HCT116 (cell line): ENCODE measurements at regions not wholly inside any gene's neighbourhood (a gene's known extent, or its start where the extent isn't known, plus 50 kb on each side); places are given as distances from the start of the nearest gene placed in this dataset.

Experiments used
- ELF1 ChIP-seq: IDR thresholded peaks from 2 replicates; pipeline ENCODE4 v1.6.1; 2012; ENCODE audit warnings: low read depth, borderline replicate concordance
- EZH2 ChIP-seq: fragments of 200-600 bp; sonication (generic); IDR thresholded peaks from 2 replicates; pipeline ENCODE4 v1.6.1; 2017; ENCODE audit warnings: antibody characterized with exemption, mixed run types
- EZH2phosphoT487 ChIP-seq: fragments of 200-600 bp; IDR thresholded peaks from 2 replicates; pipeline ENCODE4 v1.6.1; 2018; ENCODE audit warnings: antibody characterized with exemption, borderline replicate concordance
- FOSL1 ChIP-seq: IDR thresholded peaks from 2 replicates; pipeline ENCODE4 v1.6.1; 2012; ENCODE audit warnings: low read depth
- POLR2A ChIP-seq: IDR thresholded peaks from 2 replicates; pipeline ENCODE4 v1.7.0; 2011; ENCODE audit warnings: borderline replicate concordance; ENCODE audit not compliant: insufficient read depth, insufficient read length; ENCODE audit errors: extremely low read depth
- POLR2AphosphoS5 ChIP-seq: IDR thresholded peaks from 2 replicates; pipeline ENCODE4 v1.6.1; 2011; ENCODE audit warnings: mild to moderate bottlenecking, low read depth, low read length, moderate library complexity
- RAD21 ChIP-seq: IDR thresholded peaks from 2 replicates; pipeline ENCODE4 v1.6.1; 2012; ENCODE audit warnings: low read depth, mild to moderate bottlenecking
- SIN3A ChIP-seq: IDR thresholded peaks from 2 replicates; pipeline ENCODE4 v1.6.1; 2012; ENCODE audit warnings: low read depth
- SP1 ChIP-seq: IDR thresholded peaks from 2 replicates; pipeline ENCODE4 v1.6.1; 2012; ENCODE audit warnings: low read depth
- YY1 ChIP-seq: IDR thresholded peaks from 2 replicates; pipeline ENCODE4 v1.6.1; 2011; ENCODE audit warnings: low read length, low read depth, moderate library complexity, mild to moderate bottlenecking; ENCODE audit not compliant: insufficient replicate concordance; ENCODE audit errors: extremely low read depth
- ZNF274 ChIP-seq: fragments of 200-500 bp; sonication (Bioruptor generic); IDR thresholded peaks from 2 replicates; pipeline ENCODE4 v1.6.1; 2014; ENCODE audit warnings: mild to moderate bottlenecking, low read depth, low read length, inconsistent platforms
- TF ChIP-seq, protein P1 (sequence below), 3 experiments: fragments of 200-600 bp in 1 of 3; sonication (generic) in 1 of 3; IDR thresholded peaks in 2 of 3; conservative IDR thresholded peaks in 1 of 3; 2 replicates each; pipeline ENCODE4 v1.5.1; 2012 to 2017; ENCODE audit warnings: low read depth in 2 of 3, low read length in 2 of 3, antibody characterized with exemption in 1 of 3, borderline replicate concordance in 1 of 3, control low read depth in 1 of 3, mild to moderate bottlenecking in 1 of 3, mixed read lengths in 1 of 3, mixed run types in 1 of 3, moderate library complexity in 1 of 3; ENCODE audit not compliant: insufficient read depth in 1 of 3
- TF ChIP-seq, protein P2 (sequence below): IDR thresholded peaks from 2 replicates; pipeline ENCODE4 v1.6.1; 2011; ENCODE audit warnings: mild to moderate bottlenecking, low read length, moderate library complexity; ENCODE audit not compliant: insufficient replicate concordance; ENCODE audit errors: extremely low read depth
- TF ChIP-seq, protein P3 (sequence below): IDR thresholded peaks from 2 replicates; pipeline ENCODE4 v1.6.1; 2012

DNA sequence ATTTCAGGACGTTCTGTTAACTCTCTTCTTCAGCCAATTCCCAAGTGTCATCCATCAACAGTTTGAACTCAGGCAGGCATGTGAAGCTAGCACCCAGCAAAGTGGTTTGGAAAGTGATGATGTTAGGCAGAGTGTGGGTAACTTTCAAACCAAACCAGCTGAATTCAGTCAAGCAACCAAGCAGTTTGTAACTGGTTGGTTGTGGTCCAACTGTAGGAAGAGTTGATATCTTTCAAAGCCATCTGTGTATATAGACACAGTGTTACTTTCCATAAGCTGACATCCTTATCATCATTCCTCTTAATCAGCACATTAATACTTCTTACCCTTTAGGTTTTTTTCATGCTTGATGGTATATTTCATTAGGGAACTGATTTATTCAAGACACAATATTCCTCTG is 72.2 kb upstream of the NUPR2 start:
- TF ChIP-seq, protein P1, sequence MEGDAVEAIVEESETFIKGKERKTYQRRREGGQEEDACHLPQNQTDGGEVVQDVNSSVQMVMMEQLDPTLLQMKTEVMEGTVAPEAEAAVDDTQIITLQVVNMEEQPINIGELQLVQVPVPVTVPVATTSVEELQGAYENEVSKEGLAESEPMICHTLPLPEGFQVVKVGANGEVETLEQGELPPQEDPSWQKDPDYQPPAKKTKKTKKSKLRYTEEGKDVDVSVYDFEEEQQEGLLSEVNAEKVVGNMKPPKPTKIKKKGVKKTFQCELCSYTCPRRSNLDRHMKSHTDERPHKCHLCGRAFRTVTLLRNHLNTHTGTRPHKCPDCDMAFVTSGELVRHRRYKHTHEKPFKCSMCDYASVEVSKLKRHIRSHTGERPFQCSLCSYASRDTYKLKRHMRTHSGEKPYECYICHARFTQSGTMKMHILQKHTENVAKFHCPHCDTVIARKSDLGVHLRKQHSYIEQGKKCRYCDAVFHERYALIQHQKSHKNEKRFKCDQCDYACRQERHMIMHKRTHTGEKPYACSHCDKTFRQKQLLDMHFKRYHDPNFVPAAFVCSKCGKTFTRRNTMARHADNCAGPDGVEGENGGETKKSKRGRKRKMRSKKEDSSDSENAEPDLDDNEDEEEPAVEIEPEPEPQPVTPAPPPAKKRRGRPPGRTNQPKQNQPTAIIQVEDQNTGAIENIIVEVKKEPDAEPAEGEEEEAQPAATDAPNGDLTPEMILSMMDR (IDR thresholded peaks at IDR 0.05 in 2 of 3, conservative IDR thresholded peaks at IDR 0.05 in 1 of 3; ENCODE audit: borderline replicate concordance in 1 of 3, insufficient read depth in 1 of 3, low read depth in 2 of 3, low read length in 2 of 3) = no peak
- TF ChIP-seq SIN3A (no peak), POLR2A (no peak), EZH2 (no peak), POLR2AphosphoS5 (no peak), FOSL1 (no peak), YY1 (no peak), EZH2phosphoT487 (no peak), RAD21 (no peak), ZNF274 (no peak), SP1 (no peak), ELF1 (no peak)
- TF ChIP-seq, protein P2, sequence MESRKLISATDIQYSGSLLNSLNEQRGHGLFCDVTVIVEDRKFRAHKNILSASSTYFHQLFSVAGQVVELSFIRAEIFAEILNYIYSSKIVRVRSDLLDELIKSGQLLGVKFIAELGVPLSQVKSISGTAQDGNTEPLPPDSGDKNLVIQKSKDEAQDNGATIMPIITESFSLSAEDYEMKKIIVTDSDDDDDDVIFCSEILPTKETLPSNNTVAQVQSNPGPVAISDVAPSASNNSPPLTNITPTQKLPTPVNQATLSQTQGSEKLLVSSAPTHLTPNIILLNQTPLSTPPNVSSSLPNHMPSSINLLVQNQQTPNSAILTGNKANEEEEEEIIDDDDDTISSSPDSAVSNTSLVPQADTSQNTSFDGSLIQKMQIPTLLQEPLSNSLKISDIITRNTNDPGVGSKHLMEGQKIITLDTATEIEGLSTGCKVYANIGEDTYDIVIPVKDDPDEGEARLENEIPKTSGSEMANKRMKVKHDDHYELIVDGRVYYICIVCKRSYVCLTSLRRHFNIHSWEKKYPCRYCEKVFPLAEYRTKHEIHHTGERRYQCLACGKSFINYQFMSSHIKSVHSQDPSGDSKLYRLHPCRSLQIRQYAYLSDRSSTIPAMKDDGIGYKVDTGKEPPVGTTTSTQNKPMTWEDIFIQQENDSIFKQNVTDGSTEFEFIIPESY = no peak
- TF ChIP-seq, protein P3, sequence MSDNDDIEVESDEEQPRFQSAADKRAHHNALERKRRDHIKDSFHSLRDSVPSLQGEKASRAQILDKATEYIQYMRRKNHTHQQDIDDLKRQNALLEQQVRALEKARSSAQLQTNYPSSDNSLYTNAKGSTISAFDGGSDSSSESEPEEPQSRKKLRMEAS = no peak
